PC-3 (cell line): ENCODE measurements at regions not wholly inside any gene's neighbourhood (a gene's known extent, or its start where the extent isn't known, plus 50 kb on each side); places are given as distances from the start of the nearest gene placed in this dataset.

Experiments
- ATAC-seq: fragments of 200-7000 bp; cut with Tn5 transposase; 2 replicates; pipeline ENCODE4 v1.9.1; 2020; ENCODE audit warnings: mild to moderate bottlenecking, moderate library complexity
- BruUV-seq: library from RNA; stranded (reverse); fragments of 400-500 nt; replicated peaks from 2 replicates; lab custom pipeline; 2021; lab: Mats Ljungman, UMichigan
- CTCF ChIA-PET: fragments of 300-600 bp; sonication (Branson Sonifier 250); formaldehyde crosslinking; loops from one replicate; lab custom pipeline; 2022; ENCODE audit warnings: antibody characterized with exemption; lab: Charles Lee
- POLR2A ChIA-PET: fragments of 300-600 bp; sonication (Branson Sonifier 250); formaldehyde crosslinking; loops from one replicate; lab custom pipeline; 2022; ENCODE audit warnings: antibody characterized with exemption; ENCODE audit not compliant: unreplicated experiment; lab: Charles Lee
- DNase-seq: peaks from one replicate; pipeline ENCODE4 v3.0.0-alpha.2; 2015
- H2AFZ ChIP-seq: fragments of 300-600 bp; sonication (generic); 2 replicates; pipeline ENCODE4 v1.6.0; 2016; ENCODE audit warnings: antibody characterized with exemption, low read length
- H3F3A ChIP-seq: fragments of 300-600 bp; sonication (generic); one replicate; pipeline ENCODE4 v1.6.0; 2017; ENCODE audit warnings: antibody characterized with exemption, low read length, control low read depth, mild to moderate bottlenecking; ENCODE audit not compliant: unreplicated experiment
- H3K27ac ChIP-seq: fragments of 300-600 bp; sonication (generic); 2 replicates; pipeline ENCODE4 v1.5.1; 2016; ENCODE audit warnings: mild to moderate bottlenecking, low read length
- H3K27me3 ChIP-seq: fragments of 300-600 bp; sonication (generic); 2 replicates; pipeline ENCODE4 v1.6.1; 2016; ENCODE audit warnings: low read length, mixed read lengths
- H3K36me3 ChIP-seq: fragments of 300-600 bp; sonication (generic); 2 replicates; pipeline ENCODE4 v1.6.1; 2016; ENCODE audit warnings: low read depth, mixed run types, low read length, mixed read lengths
- H3K4me1 ChIP-seq: fragments of 300-600 bp; sonication (generic); 2 replicates; pipeline ENCODE4 v1.5.1; 2016; ENCODE audit warnings: low read length; ENCODE audit not compliant: insufficient read depth
- H3K4me2 ChIP-seq: fragments of 300-600 bp; sonication (generic); 2 replicates; pipeline ENCODE4 v1.6.0; 2016; ENCODE audit warnings: low read length
- H3K4me3 ChIP-seq: fragments of 300-600 bp; sonication (generic); 2 replicates; pipeline ENCODE4 v1.5.1; 2016; ENCODE audit warnings: mild to moderate bottlenecking, low read length, mixed read lengths
- H3K79me2 ChIP-seq: fragments of 300-600 bp; sonication (generic); 2 replicates; pipeline ENCODE4 v1.6.1; 2017; ENCODE audit warnings: low read length, mixed read lengths
- H3K9ac ChIP-seq: fragments of 300-600 bp; sonication (generic); 2 replicates; pipeline ENCODE4 v1.6.0; 2016; ENCODE audit warnings: mild to moderate bottlenecking, low read length
- H3K9me2 ChIP-seq: fragments of 300-600 bp; sonication (generic); replicated peaks from 2 replicates; pipeline ENCODE4 v1.6.1; 2016; ENCODE audit warnings: mixed run types, low read length, mixed read lengths
- H3K9me3 ChIP-seq: fragments of 300-600 bp; sonication (generic); 2 replicates; pipeline ENCODE4 v1.6.1; 2016; ENCODE audit warnings: low read length, mixed read lengths
- H4K20me1 ChIP-seq: fragments of 300-600 bp; sonication (generic); 2 replicates; pipeline ENCODE4 v1.6.1; 2016; ENCODE audit warnings: low read length, mixed read lengths
- EZH2 ChIP-seq: fragments of 300-600 bp; sonication (generic); IDR thresholded peaks from one replicate; pipeline ENCODE4 v1.6.1; 2017; ENCODE audit warnings: antibody characterized with exemption, mild to moderate bottlenecking, low read length; ENCODE audit not compliant: unreplicated experiment
- EZH2phosphoT487 ChIP-seq: fragments of 300-600 bp; sonication (generic); IDR thresholded peaks from 2 replicates; pipeline ENCODE4 v1.6.1; 2018; ENCODE audit warnings: mild to moderate bottlenecking, antibody characterized with exemption, low read length, borderline replicate concordance
- intact Hi-C: fragments of 100-400 bp; cut with micrococcal nuclease; formaldehyde crosslinking; loops from 2 replicates; pipeline ENCODE4 v1.9.0; 2023
- TF ChIP-seq, protein P1 (sequence below): fragments of 300-600 bp; sonication (generic); conservative IDR thresholded peaks from 2 replicates; pipeline ENCODE4 v1.5.1; 2017; ENCODE audit warnings: antibody characterized with exemption, low read depth, mild to moderate bottlenecking, low read length

DNA sequence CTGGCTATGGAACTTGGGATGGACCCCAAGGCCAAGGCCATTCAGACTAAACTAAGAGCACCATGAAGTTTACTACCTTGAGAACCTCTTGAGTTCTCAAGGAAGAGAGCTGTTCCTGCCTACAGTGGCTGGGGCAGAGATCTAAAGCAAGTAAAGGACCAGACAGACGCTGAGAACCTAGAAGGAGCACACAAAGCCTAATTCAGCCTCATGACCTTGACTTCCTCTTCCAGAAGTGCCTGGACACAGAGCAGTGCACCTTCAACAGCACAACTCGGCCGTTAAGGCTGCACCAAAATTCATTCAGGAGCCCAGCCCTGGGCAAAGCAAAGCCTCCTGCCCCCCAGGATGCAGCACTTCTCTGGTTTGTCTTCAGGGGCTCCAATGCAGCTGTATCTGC, 82.9 kb upstream of the AKIP1 start:
- Histone ChIP-seq H2AFZ (no peak overlapping the region), H3K36me3 (no peaks in the 10 kb centered on the region), H3K27me3 (no peaks in the 10 kb centered on the region), H3K4me1 (peaks cover 12% of the 10 kb centered on the region), H3K9ac (no peak overlapping the region), H3K4me2 (no peak overlapping the region), H3K9me2 (no peaks in the 10 kb centered on the region), H3F3A (no peaks in the 10 kb centered on the region), H3K9me3 (no peaks in the 10 kb centered on the region), H3K27ac (no peak overlapping the region), H4K20me1 (no peaks in the 10 kb centered on the region), H3K4me3 (no peak overlapping the region), H3K79me2 (no peaks in the 10 kb centered on the region)
- POLR2A ChIA-PET, result no interaction called here
- DNase-seq (no peak), ATAC-seq (no peak)
- intact Hi-C loops, result no loop called here
- no TSS peak for BruUV-seq
- CTCF ChIA-PET, result no interaction called here
- TF ChIP-seq, protein P1, sequence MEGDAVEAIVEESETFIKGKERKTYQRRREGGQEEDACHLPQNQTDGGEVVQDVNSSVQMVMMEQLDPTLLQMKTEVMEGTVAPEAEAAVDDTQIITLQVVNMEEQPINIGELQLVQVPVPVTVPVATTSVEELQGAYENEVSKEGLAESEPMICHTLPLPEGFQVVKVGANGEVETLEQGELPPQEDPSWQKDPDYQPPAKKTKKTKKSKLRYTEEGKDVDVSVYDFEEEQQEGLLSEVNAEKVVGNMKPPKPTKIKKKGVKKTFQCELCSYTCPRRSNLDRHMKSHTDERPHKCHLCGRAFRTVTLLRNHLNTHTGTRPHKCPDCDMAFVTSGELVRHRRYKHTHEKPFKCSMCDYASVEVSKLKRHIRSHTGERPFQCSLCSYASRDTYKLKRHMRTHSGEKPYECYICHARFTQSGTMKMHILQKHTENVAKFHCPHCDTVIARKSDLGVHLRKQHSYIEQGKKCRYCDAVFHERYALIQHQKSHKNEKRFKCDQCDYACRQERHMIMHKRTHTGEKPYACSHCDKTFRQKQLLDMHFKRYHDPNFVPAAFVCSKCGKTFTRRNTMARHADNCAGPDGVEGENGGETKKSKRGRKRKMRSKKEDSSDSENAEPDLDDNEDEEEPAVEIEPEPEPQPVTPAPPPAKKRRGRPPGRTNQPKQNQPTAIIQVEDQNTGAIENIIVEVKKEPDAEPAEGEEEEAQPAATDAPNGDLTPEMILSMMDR, result no peak
- TF ChIP-seq EZH2phosphoT487, result no peak
- TF ChIP-seq EZH2, result no peak

DNA sequence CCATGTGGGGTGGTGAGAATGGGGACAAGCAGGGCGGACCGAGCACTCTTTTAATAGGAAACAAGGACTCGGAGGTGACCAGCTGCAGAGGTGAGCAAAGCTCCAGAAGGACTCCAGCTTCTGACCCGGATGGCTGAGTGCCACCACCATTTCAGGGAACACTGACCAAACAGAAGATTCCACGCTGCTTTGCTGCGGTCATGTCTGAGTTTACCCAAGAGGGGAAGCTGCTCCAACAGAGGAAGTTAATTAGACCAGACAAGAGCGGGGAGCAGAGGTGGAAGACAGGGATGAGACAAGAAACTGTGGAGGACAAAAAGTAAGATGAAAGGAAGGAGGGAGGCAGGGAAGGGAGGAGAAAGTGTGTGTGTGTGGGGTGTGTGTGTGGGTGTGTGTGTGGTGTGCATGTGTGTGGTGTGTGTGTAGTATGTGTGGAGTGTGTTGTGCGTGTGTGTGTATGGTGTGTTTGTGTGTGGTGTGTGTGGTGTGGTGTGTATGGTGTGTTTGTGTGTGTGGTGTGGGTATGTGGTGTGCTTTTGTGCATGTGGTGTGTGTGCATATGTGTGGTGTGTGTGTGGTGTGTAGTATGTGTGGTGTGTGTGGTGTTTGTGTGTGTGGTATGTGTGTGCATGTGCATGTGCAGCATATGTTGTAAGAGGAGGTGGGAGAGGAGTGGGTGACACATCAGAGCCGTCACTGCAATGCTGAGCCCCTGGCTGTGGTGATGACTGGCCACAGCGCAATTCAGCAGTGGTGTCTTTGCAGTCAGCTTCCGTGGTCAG, 82.2 kb upstream of the AKIP1 start:
- Histone ChIP-seq H3K4me2 (no peak overlapping the region), H3K9ac (no peak overlapping the region), H3K27ac (no peak overlapping the region), H3F3A (no peaks in the 10 kb centered on the region), H3K36me3 (no peaks in the 10 kb centered on the region), H3K79me2 (no peaks in the 10 kb centered on the region), H2AFZ (no peak overlapping the region), H3K27me3 (no peaks in the 10 kb centered on the region), H4K20me1 (no peaks in the 10 kb centered on the region), H3K9me3 (no peaks in the 10 kb centered on the region), H3K4me3 (no peak overlapping the region), H3K9me2 (no peaks in the 10 kb centered on the region), H3K4me1 (peaks cover 12% of the 10 kb centered on the region)
- ATAC-seq, result no peak
- BruUV-seq, result no TSS peak
- ChIA-PET CTCF (no interaction called here), POLR2A (no interaction called here)
- DNase-seq, result no peak
- intact Hi-C loops, result no loop called here
- TF ChIP-seq EZH2, result no peak
- TF ChIP-seq, protein P1, result no peak
- no peak for TF ChIP-seq EZH2phosphoT487

DNA sequence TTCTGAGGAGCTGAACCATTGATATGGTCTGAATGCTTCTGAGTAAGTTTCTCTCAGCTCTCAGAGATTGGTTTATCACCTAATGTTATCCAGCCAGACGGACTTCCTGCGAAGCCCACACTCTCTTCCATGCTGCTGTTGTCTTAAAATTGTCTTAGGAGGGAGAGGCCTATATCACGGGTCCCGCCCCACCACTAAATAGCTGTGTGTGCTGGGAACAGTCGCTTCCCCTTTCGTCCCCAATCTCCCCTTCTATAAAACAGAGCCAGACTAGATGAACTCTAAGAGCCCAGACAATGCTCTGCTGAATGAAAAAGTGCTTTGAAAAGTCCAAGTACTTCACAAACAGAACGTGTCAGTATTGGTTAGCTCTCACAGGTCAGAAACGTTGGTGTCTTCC, 81.4 kb upstream of the AKIP1 start:
- H3K9ac ChIP-seq, result no peak overlapping the region
- no TSS peak for BruUV-seq
- H3K36me3 ChIP-seq, result no peaks in the 10 kb centered on the region
- H3K4me3 ChIP-seq, result no peak overlapping the region
- no peak overlapping the region for H3K27ac ChIP-seq
- CTCF ChIA-PET, result no interaction called here
- no peak for DNase-seq
- H3K79me2 ChIP-seq, result no peaks in the 10 kb centered on the region
- no peaks in the 10 kb centered on the region for H3K9me2 ChIP-seq
- no peak overlapping the region for H3K4me2 ChIP-seq
- H3K9me3 ChIP-seq, result no peaks in the 10 kb centered on the region
- POLR2A ChIA-PET, result no interaction called here
- H3K4me1 ChIP-seq, result peaks cover 12% of the 10 kb centered on the region
- TF ChIP-seq EZH2, result no peak
- no peak for TF ChIP-seq EZH2phosphoT487
- TF ChIP-seq, protein P1, result no peak
- no peaks in the 10 kb centered on the region for H3K27me3 ChIP-seq
- ATAC-seq, result no peak
- no peak overlapping the region for H2AFZ ChIP-seq
- H4K20me1 ChIP-seq, result no peaks in the 10 kb centered on the region
- no peaks in the 10 kb centered on the region for H3F3A ChIP-seq
- intact Hi-C loops, result no loop called here
